SH-SY5Y (cell line): ENCODE measurements at regions not wholly inside any gene's neighbourhood (a gene's known extent, or its start where the extent isn't known, plus 50 kb on each side); places are given as distances from the start of the nearest gene placed in this dataset.
A peak's percentile ranks its signal among the peaks of the same experiment; 100 is the strongest.

ENCODE experiments used
- GATA2 ChIP-seq: IDR thresholded peaks from 2 replicates; pipeline ENCODE4 v1.6.1; 2011; ENCODE audit warnings: mild to moderate bottlenecking, low read depth, low read length
- GATA3 ChIP-seq: IDR thresholded peaks from 2 replicates; pipeline ENCODE4 v1.6.1; 2011; ENCODE audit warnings: low read depth, mild to moderate bottlenecking, low read length, moderate library complexity

- peak; percentile 94 for TF ChIP-seq GATA2
- peak; percentile 88 for TF ChIP-seq GATA3
Observed at GRCh38 chr1:117678246-117678977, 72.6 kb downstream of the TENT5C start.

- no peak for TF ChIP-seq GATA3
- TF ChIP-seq GATA2, result no peak
Observed at GRCh38 chr1:117679299-117679698, 73.5 kb downstream of the TENT5C start.

GRCh38 chr1:117679868-117680267 is 74.0 kb downstream of the TENT5C start:
- TF ChIP-seq GATA2, result peak; percentile 87
- TF ChIP-seq GATA3, result peak; percentile 68

DNA sequence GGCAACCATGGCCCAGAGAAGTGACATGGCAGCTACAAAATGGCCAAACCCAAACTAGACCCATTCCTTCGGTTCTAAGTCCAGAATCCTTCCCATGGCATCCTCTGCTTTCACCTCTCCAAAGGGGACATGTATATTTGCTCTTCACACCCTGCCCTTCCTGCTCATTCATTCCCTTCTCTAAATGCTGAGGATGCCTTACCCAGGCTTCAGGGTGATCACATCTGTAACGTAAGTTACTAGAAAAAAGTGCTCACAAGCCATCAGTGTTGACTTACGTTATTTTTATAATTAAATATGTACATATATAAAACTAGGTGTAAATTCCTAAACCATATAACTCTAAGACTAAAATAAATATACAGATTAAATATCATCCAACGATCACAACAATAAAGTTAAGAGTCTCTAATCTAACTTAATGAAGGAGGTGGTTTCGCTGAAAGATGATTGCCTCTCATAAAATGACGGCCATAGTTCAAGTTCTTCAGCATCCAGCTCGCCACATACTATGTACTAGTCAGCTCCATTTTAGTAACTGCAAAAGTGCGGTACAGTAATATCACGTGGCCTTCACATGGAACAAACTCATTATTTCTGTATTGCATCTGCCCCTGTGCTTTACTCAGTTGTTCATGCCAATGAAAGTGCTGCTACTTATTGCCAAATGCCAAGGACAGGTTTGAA is 74.6 kb downstream of the TENT5C start:
- no peak for TF ChIP-seq GATA2
- TF ChIP-seq GATA3, result no peak

DNA sequence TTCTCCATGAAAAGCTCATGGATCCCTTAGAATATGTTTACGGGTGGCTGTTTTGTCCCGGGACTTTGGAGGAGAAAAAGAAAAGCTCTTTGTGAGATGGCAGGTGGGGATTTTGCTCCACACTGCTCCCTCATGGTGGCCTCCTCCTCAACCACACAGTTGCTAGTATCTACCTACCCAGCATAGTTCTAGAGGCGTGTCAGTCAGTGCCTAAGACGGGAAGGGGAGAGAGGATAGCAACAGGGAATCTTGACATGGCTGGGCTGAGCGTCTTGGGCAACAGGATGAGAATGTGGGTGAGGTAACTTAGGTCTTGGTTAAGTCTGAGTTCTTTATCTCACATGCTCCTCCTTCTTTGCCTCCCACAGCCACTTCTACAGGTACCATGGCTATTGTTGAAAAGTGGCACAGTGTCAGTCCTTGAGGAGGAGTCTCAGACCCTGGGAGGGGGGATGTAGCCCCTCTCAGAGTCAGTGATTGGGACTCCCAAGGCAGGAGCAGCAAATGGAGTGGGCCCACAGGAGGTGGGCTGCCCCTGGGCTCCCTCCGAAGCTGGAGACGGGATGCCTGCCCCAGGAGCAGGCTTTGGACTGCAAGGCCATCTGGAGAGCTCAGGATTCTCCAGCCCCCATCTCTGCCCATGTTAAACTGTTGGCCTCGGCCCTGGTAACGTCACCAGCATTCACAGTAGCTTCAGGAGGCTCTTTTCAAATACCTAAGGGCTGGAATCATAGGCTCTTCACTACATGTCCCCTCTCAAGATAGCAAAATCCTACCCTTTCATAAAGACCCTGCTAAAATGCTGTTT is 75.4 kb downstream of the TENT5C start:
- TF ChIP-seq GATA3 (no peak), GATA2 (no peak)

DNA sequence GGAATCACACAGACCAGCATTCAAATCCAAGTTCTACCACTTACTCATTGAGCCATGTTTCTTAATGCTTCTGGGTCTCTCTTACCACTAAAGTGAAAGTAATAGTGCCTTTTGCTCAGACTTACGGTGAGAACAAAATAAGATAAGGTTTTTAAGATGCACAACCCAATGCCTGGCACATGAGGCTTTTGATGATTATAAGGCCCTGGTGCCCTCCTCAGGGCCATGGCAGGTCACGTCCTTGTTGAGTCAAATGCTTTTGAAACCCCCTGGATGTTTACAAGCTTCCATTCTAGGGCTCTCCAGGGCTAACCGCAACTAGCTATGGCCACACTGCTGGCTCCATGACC is 76.0 kb downstream of the TENT5C start:
- TF ChIP-seq GATA3 (no peak), GATA2 (no peak)

DNA sequence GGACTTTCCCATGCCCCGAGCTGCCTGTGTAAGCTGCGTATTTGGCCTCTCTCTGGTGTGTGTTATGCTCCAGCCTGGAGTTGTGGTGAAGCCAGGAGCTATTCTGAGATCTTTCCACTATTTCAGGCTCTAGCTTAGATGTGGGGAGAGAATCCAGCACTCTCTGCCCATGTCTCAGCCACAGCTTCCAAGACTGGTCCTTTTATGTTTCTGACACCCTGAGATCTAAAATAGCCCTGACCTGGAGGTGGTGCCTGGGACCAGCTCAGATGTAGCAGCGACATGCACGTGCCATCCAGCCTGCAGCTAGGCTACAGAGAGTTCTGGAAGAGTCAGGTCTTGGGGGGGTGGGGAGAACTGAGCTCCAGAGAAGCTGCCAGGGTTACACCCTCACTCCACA is 76.5 kb downstream of the TENT5C start:
- TF ChIP-seq GATA3 (no peak), GATA2 (no peak)

DNA sequence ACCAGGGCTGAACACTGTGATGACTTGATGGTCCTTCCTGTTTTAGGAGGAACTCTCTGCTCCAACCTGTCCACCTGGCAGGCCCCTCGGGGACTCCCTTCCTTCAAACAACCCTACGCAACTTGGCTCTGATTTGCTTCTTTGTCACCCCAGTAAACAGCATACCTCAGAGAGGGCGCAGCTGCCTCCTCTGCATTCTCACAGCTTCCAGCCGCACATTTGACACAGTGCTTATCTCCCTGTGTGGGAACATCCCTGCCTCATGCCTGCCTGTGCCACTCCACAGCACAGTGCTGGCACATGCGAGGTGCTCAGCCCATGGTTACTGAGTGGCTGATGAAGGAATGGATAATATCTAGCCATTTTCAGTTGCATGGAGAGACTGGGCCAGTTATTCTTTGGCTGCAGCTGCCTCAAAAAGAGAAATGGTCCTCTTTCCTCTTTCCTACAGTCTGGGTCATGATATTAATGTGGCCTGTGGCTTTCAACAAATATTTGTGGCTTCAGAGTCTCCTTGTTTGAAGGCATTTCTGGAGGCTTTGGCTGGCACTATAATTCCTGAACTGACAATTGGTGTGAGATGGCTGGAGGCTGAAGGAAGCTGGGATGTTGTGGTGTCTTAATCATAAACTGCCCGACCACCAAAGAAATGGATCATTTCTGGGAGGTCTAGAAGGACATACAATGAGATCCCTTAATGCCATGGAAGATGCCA is 77.9 kb downstream of the TENT5C start:
- no peak for TF ChIP-seq GATA3
- TF ChIP-seq GATA2, result no peak

DNA sequence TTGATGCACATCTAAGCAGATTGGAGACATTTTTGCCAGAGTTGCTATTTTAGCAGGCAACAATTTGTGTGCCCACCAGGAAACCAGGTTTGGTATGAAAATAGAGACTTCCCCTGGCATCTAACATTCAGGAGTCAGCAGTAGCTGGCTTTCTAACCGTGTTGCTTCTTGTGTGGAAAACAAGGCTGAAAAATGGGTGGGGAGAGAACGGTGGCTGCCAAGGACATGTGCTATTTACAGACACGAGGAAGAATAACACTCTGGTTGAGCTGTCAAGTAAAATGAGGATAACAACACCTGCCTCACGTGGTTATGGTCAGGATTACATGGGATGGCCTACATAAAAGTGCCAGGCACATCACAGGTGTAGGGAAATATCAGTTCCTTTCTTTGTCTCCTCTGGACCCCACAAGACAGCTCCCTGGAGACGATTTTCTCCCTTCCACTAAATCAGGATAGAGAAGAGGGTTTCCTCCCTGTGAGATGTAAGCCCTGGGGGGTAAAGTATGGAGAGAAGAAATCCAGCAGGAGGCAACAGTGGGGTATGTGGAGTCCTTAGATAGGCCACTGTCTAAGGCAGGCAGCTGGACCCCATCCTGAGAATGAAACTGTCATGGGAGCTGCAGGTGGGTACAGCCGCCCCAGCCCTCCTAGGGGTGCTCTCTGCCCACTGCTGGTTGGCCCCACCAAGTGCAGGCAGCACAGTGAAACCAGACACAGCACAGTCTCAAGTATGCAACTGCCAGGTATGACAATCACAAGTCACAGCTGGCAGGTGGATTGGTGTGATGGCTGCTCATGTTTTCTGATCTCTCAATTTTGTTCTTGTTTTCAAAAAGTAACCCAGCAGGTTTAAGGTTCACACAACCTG is 80.3 kb downstream of the TENT5C start:
- no peak for TF ChIP-seq GATA3
- no peak for TF ChIP-seq GATA2

DNA sequence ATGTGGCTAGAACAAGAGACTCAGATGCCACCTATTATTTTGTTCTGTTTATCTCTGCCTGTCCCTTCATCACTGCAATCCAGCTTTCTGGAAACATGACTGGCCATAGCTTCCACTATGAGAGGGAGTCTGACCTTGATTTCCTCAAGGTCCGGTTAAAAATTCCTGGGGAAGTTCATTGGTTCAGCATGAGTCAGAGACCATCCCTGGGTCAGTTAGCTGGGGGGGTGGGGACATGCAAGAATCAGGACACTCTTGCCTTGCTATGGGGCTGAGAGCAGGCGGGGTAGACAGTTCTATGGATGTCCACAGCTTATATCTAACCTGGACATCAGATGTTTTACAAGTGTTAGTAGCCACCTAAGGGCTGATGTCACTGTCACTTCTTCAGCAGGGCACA is 81.1 kb downstream of the TENT5C start:
- TF ChIP-seq GATA3, result no peak
- no peak for TF ChIP-seq GATA2

GRCh38 chr1:117689997-117690625 is 84.3 kb downstream of the TENT5C start:
- no peak for TF ChIP-seq GATA2
- no peak for TF ChIP-seq GATA3

DNA sequence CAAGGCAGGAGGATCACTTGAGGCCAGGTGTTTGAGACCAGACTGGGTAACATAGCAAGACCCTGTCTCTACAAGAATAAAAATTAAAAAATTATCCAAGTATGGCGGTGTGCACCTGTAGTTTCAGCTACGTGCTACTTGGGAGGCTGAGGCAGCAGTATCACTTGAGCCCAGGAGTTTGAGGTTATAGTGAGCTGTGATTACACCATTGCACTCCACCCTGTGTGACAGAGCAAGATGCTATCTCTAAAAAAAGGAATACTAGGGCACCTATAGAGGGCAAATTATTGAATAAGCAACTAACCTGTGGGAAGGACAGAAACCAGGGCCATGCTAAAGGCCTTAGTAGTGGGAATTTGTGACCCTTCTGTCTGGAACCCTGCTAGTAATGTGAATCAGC is 86.1 kb downstream of the TENT5C start:
- TF ChIP-seq GATA3 (no peak), GATA2 (no peak)

DNA sequence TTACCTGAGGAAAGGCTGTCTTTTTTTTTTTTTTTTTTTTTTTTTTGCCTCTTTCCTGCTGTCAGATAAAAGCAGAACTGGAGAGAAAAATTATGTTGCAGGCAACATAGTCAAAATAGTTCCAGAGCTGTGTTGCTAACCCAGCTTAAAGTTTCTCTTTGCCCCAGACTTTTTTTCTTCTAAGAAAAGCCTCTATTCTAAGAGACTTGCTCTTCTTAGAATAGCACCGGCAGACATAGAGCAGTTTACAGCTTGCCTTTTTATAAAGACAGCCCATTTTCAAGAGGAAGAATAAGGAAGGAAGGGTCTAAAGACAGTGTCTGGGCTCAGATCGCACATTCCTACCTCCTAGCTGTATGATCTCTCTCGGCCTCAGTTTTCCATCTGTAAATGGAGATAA is 88.7 kb downstream of the TENT5C start:
- no peak for TF ChIP-seq GATA3
- TF ChIP-seq GATA2, result no peak
